Left cardiac atrium (tissue), 4 donors: ENCODE measurements at regions not wholly inside any gene's neighbourhood (a gene's known extent, or its start where the extent isn't known, plus 50 kb on each side); places are given as distances from the start of the nearest gene placed in this dataset.

Experiments used
- ATAC-seq, 2 donors: fragments of 200-7000 bp; cut with Tn5 transposase; one replicate each; pipeline ENCODE4 v1.9.1; 2020; ENCODE audit warnings: mild to moderate bottlenecking in 2 of 2, moderate library complexity in 2 of 2
- DNase-seq: peaks from one replicate; pipeline ENCODE4 v3.0.0-alpha.2; 2020
- intact Hi-C, 2 donors: fragments of 100-400 bp; cut with DNase I; formaldehyde crosslinking; loops; one replicate each; pipeline versions ENCODE4 v1.14.1 to v1.15.1; 2022 to 2023
- donor health status: DM: no; HTN: yes; CAD: no.
- donor health status: DM: no; HTN: yes; CAD: no; lungs with severe emphysema.
- donor health status: DM: yes; HTN: yes; CAD: no.
- donor health status: Dilated cardiomyopathy.

DNA sequence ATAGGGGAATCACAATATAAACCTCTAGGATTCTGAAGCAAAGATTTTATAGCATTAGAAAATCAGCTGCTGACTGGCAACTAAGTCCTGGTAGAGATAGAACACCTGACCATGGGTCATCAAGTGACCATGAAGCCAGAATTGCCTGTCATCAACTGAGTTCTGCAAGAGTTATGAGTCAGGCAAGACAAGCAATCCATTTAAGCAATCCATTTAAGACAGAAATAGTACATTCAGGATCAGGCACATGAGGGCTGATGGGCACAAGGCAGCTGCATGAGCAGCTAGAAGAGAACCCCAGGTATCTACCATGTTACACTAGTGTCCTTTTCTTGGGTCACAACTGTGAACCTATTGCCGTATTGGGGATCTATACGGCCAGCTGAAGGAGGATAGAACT, 98.9 kb downstream of the SPRY1 start:
- ATAC-seq (no peak), DNase-seq (no peak)
- intact Hi-C loops, result no loop called here

DNA sequence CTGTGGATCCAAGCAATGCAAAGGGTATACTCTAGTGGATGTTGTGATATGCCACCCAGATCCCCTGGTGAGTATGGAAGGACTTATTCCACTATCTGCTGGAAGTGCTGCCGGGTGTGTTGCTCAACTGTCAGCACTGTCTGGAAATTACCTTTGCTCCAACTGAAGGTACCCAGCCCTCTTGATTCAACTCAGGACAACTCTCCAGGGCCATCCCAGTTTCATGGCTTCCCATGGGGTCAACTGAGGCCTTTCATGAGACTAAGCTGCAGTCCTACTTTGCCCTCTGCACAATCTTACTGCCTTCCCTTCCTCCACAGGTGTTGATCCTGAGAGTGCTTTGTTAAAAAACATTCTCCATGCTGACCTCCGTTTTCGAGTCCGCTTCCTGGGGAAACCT, 99.8 kb downstream of the SPRY1 start:
- no peak for DNase-seq
- ATAC-seq, result no peak
- intact Hi-C loops, result no loop called here

DNA sequence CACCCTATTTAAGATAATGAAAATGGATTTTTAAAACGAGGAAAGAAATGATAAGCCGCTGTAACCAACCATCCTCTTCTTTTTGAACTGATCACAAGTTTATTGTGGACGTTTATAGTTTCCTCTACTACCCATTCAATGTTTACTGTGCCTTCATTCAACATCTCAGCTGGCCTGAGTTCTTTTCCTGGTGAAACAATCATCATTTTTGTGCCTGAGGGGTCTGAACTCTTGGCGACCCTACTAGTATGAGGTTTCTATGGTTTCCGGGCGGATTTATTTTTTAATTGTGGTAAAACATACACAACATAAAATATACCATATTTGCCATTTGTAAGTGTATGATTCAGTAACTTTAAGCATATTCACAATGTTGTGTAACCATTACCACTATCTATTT, 100.7 kb downstream of the SPRY1 start:
- ATAC-seq (no peak), DNase-seq (no peak)
- intact Hi-C loops, result no loop called here

DNA sequence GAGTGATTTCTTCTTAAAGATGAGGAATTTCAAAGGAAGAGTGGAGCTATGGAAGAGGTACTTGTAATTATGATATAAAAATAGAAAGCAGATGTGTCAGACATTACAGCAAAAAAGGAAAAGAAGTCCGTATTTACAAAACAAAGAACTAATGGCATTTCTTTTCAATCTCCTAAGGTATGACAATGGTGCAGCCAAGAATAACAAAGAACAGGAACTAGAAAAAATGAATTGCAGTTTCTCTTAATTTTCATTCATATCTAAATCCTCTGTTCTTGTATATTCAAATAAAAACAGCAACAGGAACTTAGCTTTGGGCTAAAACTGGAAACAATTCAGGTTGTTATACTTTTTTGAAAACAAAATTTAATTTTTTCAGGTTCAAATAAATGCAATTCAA, 105.1 kb downstream of the SPRY1 start:
- intact Hi-C loops, result no loop called here
- no peak for ATAC-seq
- no peak for DNase-seq

DNA sequence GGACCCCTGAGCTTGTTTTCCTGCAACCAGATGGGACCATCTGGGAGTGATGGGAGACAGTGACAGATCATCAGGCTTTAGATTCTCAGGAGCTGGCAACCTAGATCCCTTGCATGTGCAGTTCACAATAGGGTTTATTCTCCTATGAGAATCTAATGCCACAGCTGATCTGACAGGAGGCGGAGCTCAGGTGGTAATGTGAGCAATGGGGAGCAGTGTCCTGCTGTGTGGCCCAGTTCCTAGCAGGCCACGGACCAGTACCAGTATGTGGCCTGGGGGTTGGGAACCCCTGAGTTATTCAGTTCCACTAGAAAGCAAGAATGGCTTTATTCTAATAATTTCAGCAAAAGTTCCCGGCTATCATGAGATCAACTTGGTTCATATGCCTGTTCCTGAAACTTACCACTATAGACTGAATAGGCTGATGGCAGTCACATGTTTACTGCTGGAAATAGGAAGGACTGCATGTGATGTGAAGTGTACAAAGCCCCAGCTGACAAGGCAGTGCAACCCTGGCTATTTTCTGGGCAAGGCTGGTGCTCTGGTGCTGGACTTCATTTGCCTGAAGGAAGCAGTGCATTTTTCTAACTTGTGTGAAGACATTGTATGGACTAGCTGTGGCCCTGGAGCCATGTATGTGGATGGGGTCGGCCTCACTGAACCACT, 107.2 kb downstream of the SPRY1 start:
- intact Hi-C loops, result no loop called here
- DNase-seq, result no peak
- no peak for ATAC-seq

DNA sequence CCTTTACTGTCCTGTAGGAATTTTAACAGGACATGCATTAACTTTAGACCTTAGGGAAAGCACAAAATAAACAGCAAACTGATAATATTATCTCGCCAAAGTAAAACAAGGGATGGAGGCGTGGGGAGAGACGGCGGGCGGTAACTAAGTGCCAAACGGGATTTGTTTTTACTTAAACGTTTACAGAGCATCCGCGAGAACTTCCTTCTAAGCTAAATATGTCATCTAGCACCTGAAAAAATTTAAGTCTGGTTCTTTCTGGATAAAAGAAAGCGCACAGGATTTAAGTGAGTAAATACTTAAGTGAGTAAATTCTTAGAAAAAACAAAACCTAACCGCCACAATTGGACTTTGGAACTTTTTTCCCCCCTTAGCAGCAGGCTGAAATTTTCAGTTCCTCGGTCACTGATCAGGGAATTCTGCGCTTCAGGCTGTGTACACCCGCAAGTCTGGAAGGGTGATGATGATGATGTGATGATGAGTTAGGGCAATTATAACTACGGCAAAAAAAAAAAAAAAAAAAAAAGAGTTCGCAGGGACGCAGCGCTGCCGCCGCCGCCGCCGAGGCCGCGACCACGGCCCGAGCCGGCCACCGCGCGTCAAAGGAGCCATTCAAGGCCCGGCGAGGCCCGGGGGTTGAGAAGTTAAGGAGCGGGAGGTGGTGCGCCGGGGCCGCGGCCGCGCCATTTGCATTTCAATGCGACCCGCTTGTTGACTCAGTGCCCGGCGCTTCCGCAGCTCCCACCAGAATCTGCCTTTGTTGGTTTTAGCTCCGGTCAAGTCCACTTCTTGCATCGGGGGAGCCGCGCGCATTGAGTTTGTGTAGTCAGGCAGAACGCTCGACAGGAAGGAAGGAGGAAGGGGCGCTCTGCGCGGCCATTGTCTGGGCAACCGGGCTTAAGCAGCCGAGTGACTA, 108.8 kb downstream of the SPRY1 start:
- ATAC-seq (peak; percentile 86), DNase-seq (peak; percentile 67)
- intact Hi-C loops, result no loop called here

DNA sequence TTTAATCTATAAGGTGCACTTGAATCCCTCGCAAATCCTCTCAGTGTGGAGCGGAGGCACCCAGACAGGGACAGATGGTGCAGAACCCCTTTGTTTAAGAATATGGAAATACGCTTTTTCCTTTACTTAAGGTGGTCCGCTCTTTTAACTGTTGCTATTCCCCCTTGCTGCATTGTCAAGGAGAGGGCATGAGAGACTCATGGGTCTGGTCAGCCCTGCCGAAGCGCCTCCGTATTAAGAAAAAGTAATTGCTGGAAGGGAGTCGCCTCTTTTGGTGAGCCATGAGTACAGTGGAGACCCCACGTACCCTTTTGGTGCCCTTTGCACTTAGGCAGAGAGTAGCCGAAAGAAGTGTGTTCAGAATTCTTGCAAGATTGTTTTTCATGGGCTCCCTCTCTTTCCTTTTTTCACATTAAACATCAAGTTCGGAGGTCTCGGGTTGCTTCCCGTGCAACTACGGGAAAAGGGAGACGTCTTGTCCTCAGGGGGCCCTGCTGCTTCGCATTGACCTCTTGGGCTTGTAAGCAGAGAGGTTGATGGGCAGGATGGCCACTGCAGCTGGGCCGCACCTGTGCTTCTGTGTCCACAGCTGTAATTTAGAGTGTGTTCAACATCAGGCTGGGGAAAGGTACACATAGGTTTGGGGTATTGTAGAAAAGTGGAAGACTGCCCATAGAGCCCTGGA, 109.6 kb downstream of the SPRY1 start:
- DNase-seq (no peak), ATAC-seq (peak; percentile 24 to 37)
- intact Hi-C loops, result no loop called here

DNA sequence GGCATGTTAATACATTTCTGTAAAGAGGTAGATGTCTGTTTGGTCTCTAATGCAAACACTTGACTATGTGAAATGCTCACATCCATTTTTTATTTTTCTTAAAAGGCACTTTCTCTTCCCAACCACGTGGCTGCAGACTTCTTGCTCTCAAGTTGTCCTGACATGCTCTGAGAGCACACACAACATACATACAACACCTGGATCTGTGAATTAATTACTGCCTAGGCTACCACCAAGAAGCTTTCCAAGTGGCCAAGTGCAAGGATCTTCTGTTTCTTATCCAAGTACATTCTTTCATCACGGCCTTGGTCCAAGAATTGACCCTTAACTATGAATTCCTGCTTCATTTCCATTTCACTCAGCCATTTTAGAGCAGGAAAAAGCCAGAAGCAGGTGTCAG, 110.8 kb downstream of the SPRY1 start:
- DNase-seq (no peak), ATAC-seq (no peak)
- intact Hi-C loops, result no loop called here

DNA sequence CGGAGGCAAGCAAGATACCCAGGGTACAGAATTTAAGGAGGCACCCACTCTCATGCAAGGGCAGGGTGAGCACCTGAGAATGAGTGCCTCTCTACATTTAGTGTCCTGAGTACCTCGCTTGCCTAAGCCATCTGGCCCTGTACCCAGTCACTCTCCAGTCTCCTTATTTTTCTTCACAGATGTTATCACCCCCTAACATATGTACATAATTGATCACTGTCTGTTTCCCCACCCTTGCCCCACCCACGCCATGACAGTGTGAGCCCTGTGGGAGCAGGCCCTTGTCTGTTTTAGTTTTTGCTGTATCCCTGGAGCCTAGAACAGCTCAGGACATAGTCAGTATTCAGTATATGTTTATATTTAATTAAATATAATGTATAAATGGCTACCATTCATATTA, 113.6 kb downstream of the SPRY1 start:
- ATAC-seq (no peak), DNase-seq (no peak)
- intact Hi-C loops, result no loop called here

DNA sequence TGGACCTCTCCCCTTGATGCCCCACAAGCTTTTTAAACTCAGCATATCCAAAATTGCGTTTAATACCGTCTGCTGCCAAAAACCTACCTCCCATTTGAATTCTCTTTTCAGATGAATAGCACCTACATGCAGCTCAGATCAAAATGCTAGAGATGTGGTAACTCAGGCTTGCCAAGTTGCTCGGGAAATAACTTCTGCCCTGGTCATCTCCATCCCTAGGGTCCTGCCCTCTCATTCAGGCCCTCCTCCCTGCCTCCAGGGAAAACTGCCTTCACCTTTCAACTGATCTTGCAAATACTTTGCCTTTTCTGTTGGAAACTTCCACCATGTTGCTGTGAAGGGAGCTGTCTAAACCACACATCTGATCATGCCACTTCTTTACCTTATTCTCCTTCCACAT, 114.1 kb downstream of the SPRY1 start:
- no peak for DNase-seq
- intact Hi-C loops, result no loop called here
- ATAC-seq, result no peak

DNA sequence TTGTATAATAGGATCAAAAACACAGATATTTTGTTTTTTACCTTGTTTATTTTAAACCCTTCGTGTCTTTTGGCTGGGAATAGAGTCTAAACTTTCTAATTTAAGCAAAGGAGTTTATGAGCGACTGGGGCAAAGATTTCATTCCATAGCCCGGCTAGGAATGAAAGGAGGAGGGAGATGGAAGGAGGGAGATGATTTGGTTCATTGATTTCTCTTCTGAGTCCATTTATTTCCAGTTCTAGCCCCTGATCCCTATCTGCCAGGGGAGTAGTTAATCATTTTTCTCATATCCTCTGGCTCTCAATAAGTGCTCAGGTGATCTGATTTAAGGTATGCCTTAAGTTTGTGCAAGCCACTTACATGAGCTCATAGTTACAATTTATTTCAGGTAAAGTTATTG, 120.0 kb downstream of the SPRY1 start:
- no peak for DNase-seq
- ATAC-seq, result no peak
- intact Hi-C loops, result no loop called here

DNA sequence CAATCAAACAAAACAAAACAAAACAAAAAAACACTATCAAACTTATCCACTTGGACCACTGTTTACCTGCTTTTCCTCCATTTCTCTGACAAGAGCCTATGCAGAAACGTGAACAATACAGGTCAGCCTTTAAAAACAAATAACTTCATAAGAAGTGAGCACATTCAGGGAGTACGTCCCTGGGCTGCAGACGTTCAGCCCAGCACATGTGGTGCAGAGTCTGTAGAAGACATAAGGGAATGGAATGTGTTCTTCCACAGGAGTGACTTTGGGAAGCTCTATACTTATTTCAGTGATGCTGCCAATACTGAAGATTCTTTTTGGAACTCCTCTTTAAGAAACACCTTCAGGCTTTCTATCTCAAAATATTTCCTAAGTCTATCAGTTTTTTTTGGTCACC, 120.6 kb downstream of the SPRY1 start:
- DNase-seq, result no peak
- ATAC-seq, result no peak
- intact Hi-C loops, result no loop called here

DNA sequence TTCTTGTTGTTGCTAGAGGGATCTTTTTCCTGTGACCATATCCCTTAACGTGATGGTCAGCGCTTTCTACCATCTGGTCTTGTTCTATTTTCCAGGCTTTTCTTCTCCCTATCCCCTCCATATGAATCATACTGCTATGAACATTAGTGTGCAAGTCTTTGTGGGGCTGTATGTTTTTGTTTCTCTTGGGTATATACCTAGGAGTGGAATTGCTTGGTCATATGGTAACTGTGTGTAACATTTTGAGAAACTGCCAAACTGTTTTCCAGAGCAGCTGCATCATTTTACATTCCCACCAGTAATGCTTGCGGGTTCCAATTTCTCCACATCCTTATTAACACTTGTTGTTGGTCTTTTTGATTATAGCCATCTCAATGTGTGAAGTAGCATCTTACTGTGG, 121.4 kb downstream of the SPRY1 start:
- ATAC-seq (no peak), DNase-seq (no peak)
- intact Hi-C loops, result no loop called here

DNA sequence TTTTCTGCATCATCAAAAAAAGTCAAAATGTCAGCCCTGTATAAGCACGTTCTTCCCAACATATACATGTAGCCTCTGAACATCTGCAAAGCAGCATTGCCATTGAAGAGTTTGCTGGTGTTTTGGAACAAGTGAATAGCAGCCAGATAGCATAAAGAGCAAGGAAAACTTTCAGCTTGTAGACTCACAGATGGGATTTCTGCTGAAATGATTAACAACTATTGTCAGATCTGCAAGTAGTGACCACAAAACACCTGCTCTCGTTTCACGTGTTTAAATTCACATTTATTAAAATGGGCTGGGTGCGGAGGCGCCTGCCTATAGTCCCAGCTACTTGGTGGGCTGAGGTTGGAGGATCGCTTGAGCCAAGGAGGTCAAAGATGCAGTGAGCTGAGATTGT, 123.7 kb downstream of the SPRY1 start:
- no peak for DNase-seq
- no peak for ATAC-seq
- intact Hi-C loops, result no loop called here

DNA sequence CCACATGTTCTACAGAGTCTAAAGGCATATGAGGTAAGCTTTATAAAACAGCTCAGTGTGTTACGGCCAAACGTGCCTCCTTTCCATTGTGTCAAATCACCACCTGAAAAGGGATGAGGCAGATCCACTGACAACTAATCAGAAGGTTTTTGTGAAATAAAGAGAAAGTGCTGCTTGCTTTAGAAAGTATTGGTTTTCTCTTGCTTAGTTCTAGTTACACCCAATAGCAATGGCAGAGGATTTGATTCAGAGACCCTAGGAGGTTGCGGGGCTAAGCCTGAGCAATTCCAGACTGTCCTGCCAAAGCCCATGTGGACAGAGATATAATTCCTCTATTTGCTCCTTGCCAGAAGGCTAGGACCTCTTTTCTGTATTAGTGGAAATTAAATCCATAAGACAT, 125.5 kb downstream of the SPRY1 start:
- ATAC-seq (no peak), DNase-seq (no peak)
- intact Hi-C loops, result no loop called here

DNA sequence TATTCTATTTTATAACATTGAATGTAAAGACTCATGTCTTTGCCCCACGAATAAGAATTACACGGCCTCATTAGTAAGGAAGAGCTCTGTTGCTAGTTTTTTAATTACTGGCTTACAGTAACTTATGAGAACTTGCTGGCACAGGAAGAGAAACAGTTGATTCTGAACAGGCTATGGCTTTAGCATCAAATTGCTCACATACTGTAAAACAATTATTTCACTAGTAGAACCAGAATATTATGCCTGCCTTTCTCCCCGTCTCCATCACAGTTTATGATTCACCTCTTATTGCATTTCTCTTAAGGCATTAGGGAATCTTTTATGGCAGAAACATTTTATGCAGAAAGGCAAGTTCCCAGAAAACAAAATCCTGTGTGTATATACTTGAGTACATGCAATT, 126.1 kb downstream of the SPRY1 start:
- intact Hi-C loops, result no loop called here
- DNase-seq (no peak), ATAC-seq (no peak)

DNA sequence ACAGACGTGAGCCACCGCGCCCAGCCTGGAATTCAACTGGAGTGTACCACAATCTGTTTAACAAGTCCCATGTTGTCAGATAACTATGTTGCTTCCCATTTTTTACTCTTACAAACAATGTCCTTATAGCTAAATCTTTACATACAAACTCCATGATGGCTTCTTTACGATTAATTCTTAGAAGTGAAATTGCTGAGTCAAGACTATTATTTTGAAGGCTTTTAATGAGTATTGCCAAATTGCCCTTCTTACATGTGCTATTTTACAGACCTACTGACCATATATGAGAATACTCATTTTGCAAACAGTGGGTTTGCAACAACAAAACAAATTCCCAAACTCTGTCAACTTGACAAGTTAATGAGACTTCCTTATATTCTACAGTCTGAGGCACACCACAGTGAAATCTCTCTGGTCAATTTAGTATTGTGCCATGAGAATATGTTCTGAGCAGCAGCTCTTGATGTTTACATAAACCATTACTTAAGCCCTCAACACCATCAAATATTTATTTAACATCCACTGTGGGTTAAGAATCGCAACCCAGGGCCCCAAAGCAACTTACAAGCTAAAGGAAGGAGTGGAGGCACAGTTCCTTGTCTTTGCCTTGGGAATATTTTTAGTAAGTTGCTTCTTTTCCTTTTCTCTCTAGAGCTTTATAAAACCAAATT, 128.5 kb downstream of the SPRY1 start:
- DNase-seq, result no peak
- ATAC-seq, result no peak
- intact Hi-C loops, result no loop called here

DNA sequence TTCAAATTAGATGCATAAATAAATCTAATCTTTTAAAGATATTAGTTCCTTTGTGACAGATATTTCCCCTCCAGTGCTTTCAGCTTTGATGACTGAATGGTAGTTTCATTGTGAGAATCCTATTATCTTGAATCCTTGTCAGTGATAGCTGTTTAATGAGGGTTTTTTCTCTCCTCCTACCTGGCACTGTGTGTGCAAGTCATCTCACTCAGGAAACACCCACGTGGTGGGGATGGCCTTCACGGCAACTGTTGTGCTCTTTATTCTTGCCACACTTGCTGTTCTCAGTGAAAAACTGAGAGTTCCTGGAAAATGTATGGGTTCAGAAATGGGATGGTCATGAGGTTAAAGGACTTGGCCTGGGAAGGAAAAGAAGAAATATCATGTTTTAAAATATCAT, 129.9 kb downstream of the SPRY1 start:
- ATAC-seq, result no peak
- intact Hi-C loops, result no loop called here

DNA sequence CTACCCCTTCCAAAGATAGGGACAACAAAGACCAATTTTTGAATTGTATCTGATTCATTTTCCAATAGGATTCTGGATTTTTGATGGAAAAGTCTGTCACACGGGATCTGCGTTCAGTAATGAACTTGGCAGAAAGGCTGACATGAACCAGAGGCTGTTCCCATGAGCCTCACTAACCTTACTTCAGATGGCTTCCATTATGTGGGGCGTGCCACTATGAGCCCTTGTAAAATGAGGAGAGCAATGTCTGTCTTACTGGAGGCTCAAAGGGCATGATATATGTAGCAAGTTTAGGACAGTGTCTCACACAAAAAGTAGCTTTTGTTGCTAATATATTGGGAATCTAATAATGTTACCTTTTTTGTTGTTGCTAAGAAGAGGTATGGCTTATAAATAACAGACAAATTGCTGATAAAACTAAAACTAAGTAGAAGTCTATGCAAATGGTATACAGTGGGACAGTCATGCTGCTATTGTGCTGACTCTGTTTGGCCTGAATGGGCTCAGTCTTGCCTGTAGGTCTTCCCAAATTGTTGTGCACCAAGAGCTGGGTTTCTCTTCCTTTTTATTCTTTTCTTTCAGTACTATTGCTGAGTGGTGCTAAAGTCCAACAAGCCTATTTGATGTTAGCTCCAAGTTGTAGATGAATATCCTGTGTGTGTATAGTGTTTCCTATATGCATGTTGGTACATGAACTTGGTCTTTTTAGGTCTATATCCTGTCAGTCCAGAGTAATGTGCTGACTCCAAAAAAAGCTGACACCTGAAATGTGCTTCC, 132.1 kb downstream of the SPRY1 start:
- no peak for DNase-seq
- intact Hi-C loops, result no loop called here
- no peak for ATAC-seq

More for the DNA sequence above, 129.9 kb downstream of the SPRY1 start:
- no peak for DNase-seq
